HG02763 (cell line): ENCODE measurements at regions not wholly inside any gene's neighbourhood (a gene's known extent, or its start where the extent isn't known, plus 50 kb on each side); places are given as distances from the start of the nearest gene placed in this dataset.
"Not testable (repeated sequence)": the region's sequence is repeated elsewhere in the genome, so short reads cannot be mapped to it uniquely, and the experiment has no call there.

Experiments
- ATAC-seq: cut with Tn5 transposase; IDR thresholded peaks from one replicate; pipeline ENCODE4 v1.9.1; 2021; ENCODE audit warnings: mild to moderate bottlenecking, moderate library complexity; ENCODE audit not compliant: unreplicated experiment

DNA sequence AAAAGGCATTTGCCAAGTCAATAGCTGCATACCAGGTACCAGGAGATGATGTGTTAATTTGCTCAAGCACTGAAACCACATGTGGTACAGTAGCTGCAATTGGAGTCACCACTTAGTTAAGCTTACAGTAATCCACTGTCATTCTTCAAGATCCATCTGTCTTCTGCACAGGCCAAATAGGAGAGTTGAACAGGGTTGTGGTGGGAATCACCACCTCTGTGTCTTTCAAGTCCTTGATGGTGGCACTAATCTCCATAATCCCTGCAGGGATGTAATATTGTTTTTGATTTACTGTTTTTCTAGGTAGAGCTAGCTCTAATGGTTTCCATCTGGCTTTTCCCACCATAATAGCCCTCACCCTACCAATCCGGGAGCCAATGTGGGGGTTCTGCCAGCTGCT, 91.9 kb downstream of the FCRL5 start:
- ATAC-seq, result no peak

DNA sequence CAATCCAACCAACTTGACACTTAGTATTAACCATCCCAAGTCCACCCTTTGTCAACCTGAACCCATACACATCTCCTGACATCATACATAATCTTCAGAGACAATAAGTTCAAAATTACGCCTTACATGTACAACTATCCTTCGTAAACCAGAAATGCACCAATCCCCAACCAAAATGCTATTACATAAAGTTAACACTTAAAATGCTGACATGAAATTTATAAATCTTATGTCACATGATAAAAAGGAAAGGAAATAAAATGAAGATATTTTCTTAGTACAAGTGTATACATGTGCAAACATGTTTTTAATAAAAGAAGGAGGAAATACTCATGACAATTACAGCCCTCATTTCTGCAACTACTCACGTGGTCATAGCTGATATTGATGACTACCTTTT, 95.0 kb downstream of the FCRL5 start:
- ATAC-seq, result no peak

DNA sequence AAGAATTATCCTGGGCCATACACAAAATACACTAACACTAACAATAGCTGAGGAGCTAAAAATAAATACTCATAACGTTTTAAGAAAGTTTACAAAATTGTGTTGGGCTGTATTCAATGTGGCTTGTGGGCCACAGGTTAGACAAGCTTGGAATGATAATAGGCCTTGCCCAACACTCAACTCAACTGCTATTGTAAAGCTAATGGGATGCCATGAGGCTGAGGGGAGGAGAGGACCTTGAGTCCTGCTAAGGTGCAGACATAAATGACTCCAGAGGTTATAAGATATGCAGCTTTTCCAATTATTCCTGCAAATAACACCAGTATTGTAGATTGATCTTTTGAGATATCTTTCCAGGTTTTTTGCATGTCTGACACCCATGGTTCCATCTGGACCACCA, 97.0 kb downstream of the FCRL5 start:
- no peak for ATAC-seq

DNA sequence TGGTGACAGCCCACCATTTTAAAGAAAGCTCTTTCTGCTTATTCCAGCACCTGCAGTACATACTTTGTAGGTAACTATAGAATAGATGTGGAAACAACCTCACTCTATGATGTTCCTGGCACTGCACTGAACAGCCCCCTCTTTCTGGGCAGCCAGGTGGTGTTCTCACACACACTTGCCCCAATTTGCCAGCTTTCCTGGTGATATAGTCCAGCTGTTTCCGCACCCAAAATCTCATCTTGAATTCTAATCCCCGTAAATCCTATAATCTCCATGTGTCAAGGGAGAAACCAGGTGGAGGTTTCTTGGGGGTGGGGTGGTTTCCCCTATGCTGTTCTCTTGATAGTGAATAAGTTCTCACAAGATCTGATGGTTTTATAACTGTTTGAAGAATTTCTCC, 102.2 kb downstream of the FCRL5 start:
- ATAC-seq, result no peak

DNA sequence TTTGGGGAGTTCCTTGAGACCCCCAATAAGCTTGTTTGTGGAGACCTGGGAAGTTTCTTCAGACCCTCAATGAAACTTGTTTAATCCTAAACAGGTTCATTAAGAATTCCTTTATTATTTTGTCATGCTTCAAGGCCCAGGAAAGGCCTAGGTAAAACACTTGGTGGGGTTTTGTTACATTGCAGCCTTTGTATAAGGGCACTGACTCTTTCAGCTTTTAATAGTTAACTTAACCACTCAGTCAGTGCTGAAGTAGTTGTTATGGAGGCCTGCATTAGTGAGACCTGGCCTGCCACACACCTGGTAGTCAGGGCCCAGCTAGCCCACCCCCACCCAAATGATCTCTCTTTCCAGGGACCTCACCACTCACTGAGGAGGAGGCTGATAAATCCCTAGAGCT, 103.7 kb downstream of the FCRL5 start:
- no peak for ATAC-seq

DNA sequence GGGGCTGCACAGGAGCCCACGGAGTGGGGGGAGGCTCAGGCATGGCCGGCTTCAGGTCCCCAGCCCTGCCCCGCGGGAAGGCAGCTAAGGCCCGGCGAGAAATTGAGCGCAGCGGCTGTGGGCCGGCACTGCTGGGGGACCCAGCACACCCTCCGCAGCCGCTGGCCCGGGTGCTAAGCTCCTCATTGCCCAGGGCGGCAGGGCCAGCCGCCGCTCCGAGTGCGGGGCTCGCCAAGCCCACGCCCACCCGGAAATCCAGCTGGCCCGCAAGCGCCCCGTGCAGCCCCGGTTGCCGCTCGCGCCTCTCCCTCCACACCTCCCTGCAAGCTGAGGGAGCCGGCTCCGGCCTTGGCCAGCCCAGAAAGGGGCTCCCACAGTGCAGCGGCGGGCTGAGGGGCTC, 106.0 kb downstream of the FCRL5 start:
- ATAC-seq, result not testable (repeated sequence)

DNA sequence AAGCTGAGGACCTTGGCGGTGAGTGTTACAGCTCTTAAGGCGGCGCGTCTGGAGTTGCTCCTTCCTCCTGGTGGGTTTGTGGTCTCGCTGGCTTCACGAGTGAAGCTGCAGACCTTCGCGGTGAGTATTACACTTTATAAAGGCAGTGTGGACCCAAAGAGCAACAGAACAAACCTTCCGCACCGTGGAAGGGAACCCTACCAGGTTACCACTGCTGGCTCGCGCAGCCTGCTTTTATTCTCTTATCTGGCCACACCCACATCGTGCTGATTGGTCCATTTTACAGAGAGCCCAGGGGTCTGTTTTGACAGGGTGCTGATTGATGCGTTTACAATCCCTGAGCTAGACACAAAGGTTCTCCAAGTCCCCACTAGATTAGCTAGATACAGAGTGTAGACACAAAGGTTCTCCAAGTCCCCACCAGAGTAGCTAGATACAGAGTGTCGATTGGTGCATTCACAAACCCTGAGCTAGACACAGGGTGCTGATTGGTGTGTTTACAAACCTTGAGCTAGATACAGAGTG, 106.6 kb downstream of the FCRL5 start:
- not testable (repeated sequence) for ATAC-seq

DNA sequence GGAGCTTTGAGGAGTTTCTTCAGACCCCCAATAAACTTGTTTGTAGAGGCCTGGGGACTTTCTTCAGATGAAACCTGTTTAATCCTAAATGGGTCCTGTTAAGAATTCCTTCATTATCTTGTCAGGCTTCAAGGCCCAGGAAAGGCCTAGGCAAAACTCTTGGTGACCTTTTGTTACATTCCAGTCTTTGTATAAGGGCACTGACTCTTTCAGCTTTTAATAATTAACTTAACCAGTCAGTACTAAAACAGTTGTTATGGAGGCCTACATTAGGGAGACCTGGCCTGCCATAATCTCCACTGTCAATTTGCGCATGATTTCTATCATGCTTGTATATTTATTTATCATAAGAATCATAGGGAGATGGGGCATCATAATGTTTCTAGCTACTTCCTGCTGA, 110.2 kb downstream of the FCRL5 start:
- ATAC-seq, result no peak

DNA sequence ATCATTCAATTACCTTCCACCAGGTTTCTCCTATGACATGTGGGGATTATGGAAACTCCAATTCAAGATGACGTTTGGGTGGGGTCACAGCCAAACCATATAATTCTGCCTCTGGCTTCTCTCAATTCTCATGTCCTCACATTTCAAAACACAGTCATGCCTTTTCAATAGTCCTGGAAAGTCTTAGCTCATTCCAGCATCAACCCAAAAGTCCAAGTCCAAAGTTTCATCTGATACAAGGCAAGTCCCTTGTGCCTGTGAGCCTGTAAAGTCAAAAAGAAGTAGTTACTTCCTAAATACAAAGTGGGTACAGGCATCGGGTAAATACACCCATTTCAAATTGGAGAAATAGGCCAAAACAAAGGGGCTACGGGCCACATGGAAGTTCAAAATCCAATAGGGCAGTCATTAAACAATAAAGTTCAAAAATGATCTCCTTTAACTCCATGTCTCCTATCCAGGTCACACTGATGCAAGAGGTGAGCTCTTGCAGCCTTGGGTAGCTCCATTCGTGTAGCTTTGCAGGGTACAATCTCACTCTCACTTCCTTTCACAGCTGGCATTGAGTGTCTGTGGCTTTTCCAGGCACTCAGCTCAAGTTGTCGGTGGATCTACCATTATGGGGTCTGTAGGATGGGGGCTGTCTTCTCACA, 112.9 kb downstream of the FCRL5 start:
- ATAC-seq, result no peak

DNA sequence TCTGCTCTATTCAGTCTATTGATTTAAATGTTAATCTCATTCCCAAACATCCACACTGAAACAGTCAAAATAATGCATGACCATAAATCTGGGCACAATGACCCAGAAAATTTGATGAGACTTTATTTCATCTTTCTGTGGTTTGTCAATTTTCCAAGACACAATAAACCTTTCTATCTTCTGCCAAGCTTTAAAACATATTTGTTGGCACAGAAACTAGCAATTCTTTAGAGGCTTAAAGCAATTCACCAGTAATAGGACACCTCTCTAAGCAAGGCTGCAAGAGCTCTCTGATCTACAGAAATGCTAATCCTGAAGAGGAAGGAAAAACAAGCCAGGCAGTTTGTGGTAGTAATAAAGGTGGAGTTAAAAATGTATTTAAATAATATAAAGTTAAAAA, 113.7 kb downstream of the FCRL5 start:
- no peak for ATAC-seq

DNA sequence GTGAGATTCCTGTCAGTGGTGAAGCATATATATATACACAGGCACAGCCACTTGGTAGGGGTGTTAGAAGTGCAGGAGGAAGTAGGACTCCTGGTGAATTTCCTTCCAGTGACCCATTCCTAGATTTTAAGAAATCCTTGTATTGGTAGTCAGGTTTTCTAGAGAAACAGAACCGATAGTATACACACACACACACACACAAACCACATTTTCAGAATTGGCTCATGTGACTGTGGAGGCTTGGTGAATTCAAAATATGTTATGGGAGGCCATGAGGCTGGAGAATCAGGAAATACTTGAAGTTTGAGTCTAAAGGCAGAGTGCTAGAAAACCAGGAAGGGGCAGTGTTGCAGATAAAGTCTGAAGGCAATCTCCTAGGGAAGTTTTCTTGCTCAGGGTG, 114.2 kb downstream of the FCRL5 start:
- ATAC-seq, result no peak

DNA sequence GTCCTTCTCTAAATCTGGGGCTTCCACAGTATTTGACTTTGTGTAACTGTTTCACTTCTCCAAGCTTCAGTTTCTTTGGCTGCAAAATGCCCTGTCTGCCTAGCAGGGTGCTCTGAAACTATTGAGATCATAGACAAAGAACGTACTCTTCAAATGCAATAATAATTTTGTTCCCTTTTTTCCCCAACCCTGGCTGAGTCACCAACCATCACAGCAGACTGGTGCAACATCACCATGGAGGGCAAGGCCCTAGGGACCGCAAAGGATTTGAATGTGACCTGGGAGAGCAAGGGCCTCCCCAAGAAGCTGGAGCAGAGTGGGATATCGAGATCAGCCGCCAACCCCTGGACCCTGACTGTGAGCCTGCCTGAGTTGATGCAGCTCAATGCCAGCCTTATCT, 115.0 kb downstream of the FCRL5 start:
- no peak for ATAC-seq

DNA sequence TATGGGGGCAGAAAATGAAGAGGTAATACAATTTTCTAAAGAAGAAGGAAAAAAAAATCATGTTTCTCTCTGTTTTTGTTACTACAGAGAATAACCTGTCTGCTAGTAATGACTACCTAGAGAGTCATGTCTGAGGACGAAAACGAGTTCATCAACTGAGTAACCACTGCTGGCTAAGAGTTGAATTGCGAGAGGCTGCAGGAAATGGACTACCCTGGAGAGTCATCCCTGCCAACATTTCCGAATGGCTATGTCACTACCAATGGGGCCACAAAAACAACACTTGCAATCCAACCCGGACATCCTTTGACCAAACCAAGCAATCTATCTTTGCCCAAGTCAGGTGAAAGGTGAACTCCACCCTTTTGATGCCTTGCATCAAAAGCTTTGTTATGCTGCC, 120.6 kb downstream of the FCRL5 start:
- ATAC-seq, result no peak

DNA sequence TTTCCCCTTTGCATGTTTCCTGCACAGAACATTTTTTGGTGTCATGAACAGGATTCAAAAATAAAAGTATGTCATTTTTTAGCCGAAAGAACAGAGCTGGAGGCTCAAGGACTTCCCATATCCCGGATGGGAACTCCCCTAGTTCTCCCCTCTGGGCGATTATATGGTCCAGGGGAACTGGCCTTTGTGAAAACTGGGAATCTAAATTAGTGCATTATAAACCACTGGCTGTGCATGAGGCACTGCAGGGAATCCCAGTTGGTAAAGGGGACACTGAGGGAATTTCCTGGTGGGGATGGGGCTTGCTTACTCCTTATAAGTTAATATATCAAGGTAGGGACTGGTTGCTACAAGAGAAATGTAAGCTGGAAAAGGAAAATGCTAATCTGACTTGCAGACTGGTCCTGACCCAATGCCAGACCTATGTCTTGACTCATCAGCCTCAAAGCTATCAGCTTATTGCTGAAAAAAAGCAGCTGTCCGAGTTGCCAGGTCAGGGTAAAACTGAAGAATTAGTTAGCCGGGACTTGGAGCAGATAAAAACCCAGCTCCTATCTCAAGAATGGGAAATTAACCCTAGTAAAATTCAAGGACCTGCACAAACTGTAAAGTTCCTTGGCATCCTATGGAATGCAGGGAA, 122.6 kb downstream of the FCRL5 start:
- ATAC-seq, result no peak

DNA sequence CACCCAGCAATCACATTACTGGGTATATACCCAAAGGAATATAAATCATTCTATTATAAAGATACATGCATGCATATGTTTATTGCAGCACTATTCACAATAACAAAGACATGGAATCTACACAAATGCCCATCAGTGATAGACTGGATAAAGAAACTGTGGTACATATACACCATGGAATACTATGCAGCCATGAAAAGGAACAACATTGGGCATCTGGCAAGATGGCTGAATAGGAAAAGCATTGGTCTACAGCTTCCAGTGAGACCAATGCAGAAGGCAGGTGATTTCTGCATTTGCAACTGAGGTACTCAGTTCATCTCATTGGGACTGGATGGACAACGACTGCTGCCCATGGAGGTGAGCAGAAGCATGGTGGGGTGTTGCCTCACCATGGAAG, 128.6 kb downstream of the FCRL5 start:
- not testable (repeated sequence) for ATAC-seq

DNA sequence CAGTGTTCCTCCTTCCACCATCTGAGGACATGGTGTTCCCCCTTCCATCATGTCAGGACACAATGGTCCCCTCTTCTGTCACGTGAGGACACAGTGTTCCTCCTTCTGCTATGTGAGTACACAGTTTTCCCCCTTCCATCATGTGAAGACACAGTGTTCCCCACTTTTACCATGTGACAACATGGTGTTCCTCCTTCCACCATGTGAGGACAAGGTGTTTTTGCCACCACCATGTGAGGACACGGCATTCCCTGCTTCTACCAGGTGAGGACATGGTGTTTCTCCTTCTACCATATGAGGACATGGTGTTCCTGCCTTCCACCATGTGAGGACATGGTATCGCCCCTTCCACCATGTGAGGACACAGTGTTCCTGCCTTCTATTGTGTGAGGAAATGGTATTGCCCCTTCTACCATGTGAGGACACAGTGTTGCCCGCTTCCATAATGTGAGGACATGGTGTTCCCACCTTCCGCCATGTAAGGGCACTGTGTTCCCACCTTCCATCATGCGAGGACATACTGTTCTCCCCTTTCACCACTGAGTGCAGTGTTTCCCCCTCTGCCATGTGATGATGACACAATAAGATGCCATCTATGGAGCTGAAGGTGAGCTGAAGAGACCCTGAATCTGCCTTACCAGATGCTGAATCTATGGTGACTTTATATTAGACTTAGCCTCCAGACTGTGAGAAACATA, 132.3 kb downstream of the FCRL5 start:
- no peak for ATAC-seq

DNA sequence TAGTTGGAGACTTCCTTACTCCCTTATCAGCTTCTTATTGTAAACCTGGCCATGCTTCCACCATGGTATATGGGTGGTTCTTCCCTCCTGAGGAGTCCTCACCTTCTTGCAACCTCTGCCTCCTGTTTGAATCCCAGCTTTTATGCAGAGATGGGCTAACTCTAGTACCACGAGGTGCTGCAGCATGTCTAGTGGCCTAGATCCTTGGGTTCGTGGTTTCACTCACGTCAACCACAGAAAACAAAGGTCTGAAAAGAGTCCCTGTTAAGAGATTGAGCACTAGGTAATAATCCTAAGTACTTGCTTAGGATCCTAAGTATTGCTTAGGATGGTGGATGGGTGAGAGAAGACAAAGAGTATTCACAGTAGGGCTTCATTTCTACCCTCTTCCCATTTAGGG, 133.7 kb downstream of the FCRL5 start:
- ATAC-seq, result no peak

DNA sequence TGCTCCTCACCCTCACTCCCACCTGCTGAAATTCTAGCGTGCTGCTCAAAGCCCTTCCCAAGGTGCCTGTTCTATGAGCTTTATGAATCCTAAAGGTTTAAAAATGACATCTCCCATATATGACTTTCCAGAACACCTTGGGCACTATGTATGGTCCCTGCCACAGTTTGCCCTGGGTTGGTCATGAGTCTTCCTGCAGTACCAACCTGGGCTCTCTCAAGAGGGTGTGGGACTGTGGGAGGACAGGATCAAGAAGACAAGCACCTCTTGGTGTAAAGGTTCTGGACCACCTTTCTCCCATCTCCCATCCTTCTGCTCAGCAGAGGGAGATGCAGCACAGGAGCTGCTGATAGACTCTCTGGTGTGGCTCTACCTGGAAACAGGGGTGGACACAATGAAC, 134.1 kb downstream of the FCRL5 start:
- no peak for ATAC-seq

DNA sequence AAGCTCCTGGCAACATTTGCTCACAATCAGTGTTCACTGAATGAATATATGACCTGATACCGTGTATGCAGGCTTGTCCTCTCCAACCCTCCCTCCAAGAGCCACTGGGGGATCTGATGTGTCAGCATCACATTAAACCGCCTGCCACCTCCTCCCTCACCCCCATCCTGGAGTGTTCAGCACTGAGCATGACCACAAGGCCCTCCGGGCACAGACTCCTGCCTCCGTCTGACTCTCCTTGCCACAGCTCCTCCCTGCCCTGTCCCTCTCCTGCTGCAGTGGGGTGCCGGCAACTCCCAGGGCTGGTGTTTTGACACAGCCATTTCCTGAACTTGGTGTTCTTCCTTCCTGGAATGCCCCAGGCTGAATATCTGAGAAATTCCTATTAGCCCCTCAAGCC, 136.7 kb downstream of the FCRL5 start:
- no peak for ATAC-seq

DNA sequence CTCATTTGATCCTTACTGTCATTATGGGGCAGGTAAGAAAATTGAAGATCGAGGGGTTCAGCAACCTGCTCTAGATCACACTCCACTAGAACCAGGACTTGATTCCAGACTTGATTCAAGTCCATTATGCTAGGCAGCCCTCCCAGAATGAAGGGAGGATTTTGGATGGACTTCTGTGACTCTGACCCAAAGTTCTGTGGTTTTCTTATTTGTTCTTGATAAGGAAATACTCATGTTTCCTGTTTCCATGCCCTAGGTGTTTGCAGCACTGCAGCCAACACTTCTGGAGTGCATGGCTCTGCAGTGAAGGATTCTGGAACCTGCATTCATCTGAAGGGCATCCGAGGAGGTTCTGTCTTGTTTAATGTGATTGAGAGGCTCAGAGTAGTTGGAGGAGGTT, 140.0 kb downstream of the FCRL5 start:
- ATAC-seq, result no peak

DNA sequence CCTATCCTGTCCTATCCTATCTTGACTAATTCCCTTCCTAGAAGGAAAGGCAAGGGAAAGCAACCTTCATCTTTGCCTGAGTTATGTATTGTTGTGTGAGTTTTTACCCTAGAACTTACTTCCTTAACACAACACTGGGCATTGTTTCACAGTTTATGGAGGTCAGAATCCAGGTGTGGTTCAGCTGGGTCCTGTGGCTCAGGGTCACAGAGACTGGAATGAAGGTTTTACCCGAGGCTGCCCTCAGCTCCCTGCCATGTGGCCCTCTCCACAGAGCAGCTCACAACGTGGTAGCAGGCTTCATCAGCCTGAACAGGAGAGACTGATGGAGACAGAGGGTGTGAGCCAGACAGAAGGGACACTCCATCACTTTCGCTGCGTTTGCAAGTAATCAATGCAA, 140.5 kb downstream of the FCRL5 start:
- no peak for ATAC-seq

DNA sequence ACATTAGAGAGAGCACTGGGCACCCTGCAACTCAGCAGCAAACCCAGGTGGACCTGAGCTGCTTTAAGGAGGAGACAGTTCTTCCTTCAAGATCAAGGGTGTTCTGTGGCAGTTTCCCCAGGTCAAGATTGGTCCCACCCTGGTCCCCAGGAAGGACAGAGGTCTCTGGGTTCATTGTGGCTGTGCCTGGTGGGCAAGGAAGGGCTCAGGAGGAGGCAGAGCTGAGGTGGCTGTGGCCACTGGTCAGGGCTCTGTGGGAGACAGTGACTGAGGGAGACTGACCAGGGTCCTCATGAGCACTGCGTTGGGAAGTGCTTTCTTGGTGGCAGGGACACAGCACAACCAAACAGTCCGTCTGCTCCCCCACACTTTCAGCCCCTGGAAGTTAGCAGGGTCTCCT, 141.3 kb downstream of the FCRL5 start:
- no peak for ATAC-seq
